ENCODE measurements at regions not wholly inside any gene's neighbourhood (a gene's known extent, or its start where the extent isn't known, plus 50 kb on each side); places are given as distances from the start of the nearest gene placed in this dataset.

- ChIA-PET POLR2A (no interaction called here), CTCF (interaction anchor here (1.1 to 1.4 kb wide), 3 partner anchors 12 to 15 kb away, joined by 3 to 6 read pairs (median 4); no protein-coding TSS in a partner anchor)
- TF ChIP-seq CTCF (IDR thresholded peaks at IDR 0.05; ENCODE audit: control extremely low read depth, extremely low read depth, low read depth, missing control alignments) = no peak
- DNase-seq (ENCODE audit: extremely low spot score) = no peak
Observed at GRCh38 chr9:99712214-99712613, 109.5 kb upstream of the NR4A3 start.

- POLR2A ChIA-PET = no interaction called here
- no peak for DNase-seq (ENCODE audit: extremely low spot score)
- TF ChIP-seq CTCF (IDR thresholded peaks at IDR 0.05; ENCODE audit: control extremely low read depth, extremely low read depth, low read depth, missing control alignments) = no peak
- CTCF ChIA-PET = no interaction called here
Observed at GRCh38 chr9:99713838-99714306, 107.8 kb upstream of the NR4A3 start.

GRCh38 chr9:99718631-99719030 lies 103.1 kb upstream of the NR4A3 start:
- TF ChIP-seq CTCF (IDR thresholded peaks at IDR 0.05; ENCODE audit: control extremely low read depth, extremely low read depth, low read depth, missing control alignments) = no peak
- no peak for DNase-seq (ENCODE audit: extremely low spot score)
- ChIA-PET POLR2A (no interaction called here), CTCF (no interaction called here)

- ChIA-PET POLR2A (no interaction called here), CTCF (interaction anchor here (0.6 to 1.2 kb wide), 3 partner anchors 17 to 147 kb away, joined by 3 read pairs; no protein-coding TSS in a partner anchor)
- TF ChIP-seq CTCF (IDR thresholded peaks at IDR 0.05; ENCODE audit: control extremely low read depth, extremely low read depth, low read depth, missing control alignments) = no peak
- DNase-seq (ENCODE audit: extremely low spot score) = peak; percentile 24
Observed at GRCh38 chr9:99720455-99721050, 101.1 kb upstream of the NR4A3 start.

- POLR2A ChIA-PET = no interaction called here
Observed at GRCh38 chr9:99721898-99722297, 99.8 kb upstream of the NR4A3 start.

GRCh38 chr9:99722877-99723276 lies 98.8 kb upstream of the NR4A3 start:
- ChIA-PET POLR2A (no interaction called here), CTCF (interaction anchor here (1.2 kb wide), 1 partner anchor 37 kb away, joined by 3 read pairs; no protein-coding TSS in a partner anchor)
- TF ChIP-seq CTCF (IDR thresholded peaks at IDR 0.05; ENCODE audit: control extremely low read depth, extremely low read depth, low read depth, missing control alignments) = no peak

More at GRCh38 chr9:99721898-99722297, 99.8 kb upstream of the NR4A3 start:
- no peak for TF ChIP-seq CTCF (IDR thresholded peaks at IDR 0.05; ENCODE audit: control extremely low read depth, extremely low read depth, low read depth, missing control alignments)
- no peak for DNase-seq (ENCODE audit: extremely low spot score)
- CTCF ChIA-PET = interaction anchor here (1.2 kb wide), 1 partner anchor 36 kb away, joined by 3 read pairs; no protein-coding TSS in a partner anchor

More at GRCh38 chr9:99722877-99723276, 98.8 kb upstream of the NR4A3 start:
- DNase-seq (ENCODE audit: extremely low spot score) = no peak
